PFSK-1 (cell line): ENCODE measurements at regions not wholly inside any gene's neighbourhood (a gene's known extent, or its start where the extent isn't known, plus 50 kb on each side); places are given as distances from the start of the nearest gene placed in this dataset.

Experiments used
- TAF1 ChIP-seq: IDR thresholded peaks from 2 replicates; pipeline ENCODE4 v1.6.1; 2012; ENCODE audit warnings: low read length, control low read depth, borderline replicate concordance; ENCODE audit not compliant: insufficient read depth
- TF ChIP-seq, protein P1 (sequence below), 2 experiments: IDR thresholded peaks; 2 replicates each; pipeline versions ENCODE4 v1.6.1 to v1.8.0; 2011 to 2012; ENCODE audit warnings: low read depth in 2 of 2, low read length in 2 of 2, control low read depth in 1 of 2, inconsistent platforms in 1 of 2, mild to moderate bottlenecking in 1 of 2, moderate library complexity in 1 of 2; ENCODE audit not compliant: insufficient read depth in 1 of 2

DNA sequence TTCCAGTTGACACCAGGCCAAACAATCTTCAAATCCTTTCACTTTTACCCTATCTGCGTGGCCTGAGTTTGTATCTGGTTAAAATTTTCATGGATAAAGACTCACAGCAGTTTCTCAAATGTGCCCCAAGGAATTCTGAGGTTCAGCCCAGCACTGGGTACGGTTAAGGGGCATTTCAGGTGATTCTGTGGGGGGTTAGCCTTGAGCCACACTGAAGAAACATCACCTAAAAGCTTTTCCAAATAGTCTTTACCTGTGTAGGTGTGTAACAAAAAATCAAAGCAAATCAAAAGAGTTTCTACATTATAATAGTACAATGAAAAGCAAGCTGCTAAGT, 83.8 kb upstream of the DNAJC1 start:
- TF ChIP-seq, protein P1, sequence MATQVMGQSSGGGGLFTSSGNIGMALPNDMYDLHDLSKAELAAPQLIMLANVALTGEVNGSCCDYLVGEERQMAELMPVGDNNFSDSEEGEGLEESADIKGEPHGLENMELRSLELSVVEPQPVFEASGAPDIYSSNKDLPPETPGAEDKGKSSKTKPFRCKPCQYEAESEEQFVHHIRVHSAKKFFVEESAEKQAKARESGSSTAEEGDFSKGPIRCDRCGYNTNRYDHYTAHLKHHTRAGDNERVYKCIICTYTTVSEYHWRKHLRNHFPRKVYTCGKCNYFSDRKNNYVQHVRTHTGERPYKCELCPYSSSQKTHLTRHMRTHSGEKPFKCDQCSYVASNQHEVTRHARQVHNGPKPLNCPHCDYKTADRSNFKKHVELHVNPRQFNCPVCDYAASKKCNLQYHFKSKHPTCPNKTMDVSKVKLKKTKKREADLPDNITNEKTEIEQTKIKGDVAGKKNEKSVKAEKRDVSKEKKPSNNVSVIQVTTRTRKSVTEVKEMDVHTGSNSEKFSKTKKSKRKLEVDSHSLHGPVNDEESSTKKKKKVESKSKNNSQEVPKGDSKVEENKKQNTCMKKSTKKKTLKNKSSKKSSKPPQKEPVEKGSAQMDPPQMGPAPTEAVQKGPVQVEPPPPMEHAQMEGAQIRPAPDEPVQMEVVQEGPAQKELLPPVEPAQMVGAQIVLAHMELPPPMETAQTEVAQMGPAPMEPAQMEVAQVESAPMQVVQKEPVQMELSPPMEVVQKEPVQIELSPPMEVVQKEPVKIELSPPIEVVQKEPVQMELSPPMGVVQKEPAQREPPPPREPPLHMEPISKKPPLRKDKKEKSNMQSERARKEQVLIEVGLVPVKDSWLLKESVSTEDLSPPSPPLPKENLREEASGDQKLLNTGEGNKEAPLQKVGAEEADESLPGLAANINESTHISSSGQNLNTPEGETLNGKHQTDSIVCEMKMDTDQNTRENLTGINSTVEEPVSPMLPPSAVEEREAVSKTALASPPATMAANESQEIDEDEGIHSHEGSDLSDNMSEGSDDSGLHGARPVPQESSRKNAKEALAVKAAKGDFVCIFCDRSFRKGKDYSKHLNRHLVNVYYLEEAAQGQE (IDR thresholded peaks at IDR 0.05; ENCODE audit: insufficient read depth in 1 of 2, low read depth in 2 of 2, low read length in 2 of 2): no peak
- no peak for TF ChIP-seq TAF1
